D341Med (cell line): ENCODE measurements at regions not wholly inside any gene's neighbourhood (a gene's known extent, or its start where the extent isn't known, plus 50 kb on each side); places are given as distances from the start of the nearest gene placed in this dataset.

Experiments
- DNase-seq: peaks from one replicate; pipeline ENCODE4 v3.0.0; 2012; ENCODE audit warnings: low spot score

- no peak for DNase-seq
Observed at GRCh38 chr1:175894581-175894980, 151.2 kb upstream of the TNR start.

- no peak for DNase-seq
Observed at GRCh38 chr1:175893192-175893591, 149.8 kb upstream of the TNR start.

GRCh38 chr1:175892686-175893085, 149.3 kb upstream of the TNR start:
- DNase-seq = no peak

- no peak for DNase-seq
Observed at GRCh38 chr1:175891783-175892309, 148.5 kb upstream of the TNR start.

GRCh38 chr1:175890958-175891357, 147.6 kb upstream of the TNR start:
- no peak for DNase-seq

- DNase-seq = no peak
Observed at GRCh38 chr1:175889848-175890247, 146.5 kb upstream of the TNR start.

- no peak for DNase-seq
Observed at GRCh38 chr1:175888996-175889395, 145.6 kb upstream of the TNR start.

- peak; percentile 87 for DNase-seq
Observed at GRCh38 chr1:175887981-175888428, 144.6 kb upstream of the TNR start.

- DNase-seq = peak; percentile 48
Observed at GRCh38 chr1:175887521-175887920, 144.1 kb upstream of the TNR start.

- no peak for DNase-seq
Observed at GRCh38 chr1:175885326-175885725, 141.9 kb upstream of the TNR start.

- no peak for DNase-seq
Observed at GRCh38 chr1:175884369-175884768, 141.0 kb upstream of the TNR start.

- no peak for DNase-seq
Observed at GRCh38 chr1:175882192-175882591, 138.8 kb upstream of the TNR start.

- no peak for DNase-seq
Observed at GRCh38 chr1:175881246-175881976, 138.0 kb upstream of the TNR start.

- no peak for DNase-seq
Observed at GRCh38 chr1:175878775-175879174, 135.4 kb upstream of the TNR start.

GRCh38 chr1:175877939-175878737, 134.7 kb upstream of the TNR start:
- DNase-seq = no peak

- DNase-seq = no peak
Observed at GRCh38 chr1:175875556-175875955, 132.2 kb upstream of the TNR start.

- DNase-seq = no peak
Observed at GRCh38 chr1:175874081-175874480, 130.7 kb upstream of the TNR start.

GRCh38 chr1:175873290-175873935, 130.0 kb upstream of the TNR start:
- DNase-seq = no peak

GRCh38 chr1:175872588-175872987, 129.2 kb upstream of the TNR start:
- no peak for DNase-seq

GRCh38 chr1:175871647-175872046, 128.3 kb upstream of the TNR start:
- no peak for DNase-seq

- DNase-seq = no peak
Observed at GRCh38 chr1:175870217-175870616, 126.8 kb upstream of the TNR start.

GRCh38 chr1:175866776-175867175, 123.4 kb upstream of the TNR start:
- DNase-seq = no peak
